A549 (cell line): ENCODE measurements at regions not wholly inside any gene's neighbourhood (a gene's known extent, or its start where the extent isn't known, plus 50 kb on each side); places are given as distances from the start of the nearest gene placed in this dataset.

Experiments
- BHLHE40 ChIP-seq: IDR thresholded peaks from 2 replicates; pipeline ENCODE4 v1.6.1; 2012; ENCODE audit warnings: low read depth, low read length, inconsistent platforms
- CEBPB ChIP-seq, 2 experiments: fragments of >200 bp in 1 of 2; sonication (Bioruptor Twin) in 1 of 2; formaldehyde crosslinking in 1 of 2; IDR thresholded peaks; 2 replicates each; pipeline ENCODE4 v1.6.1; 2012 to 2016
- EP300 ChIP-seq, 2 experiments: fragments of >200 bp; sonication (Bioruptor Twin); formaldehyde crosslinking; IDR thresholded peaks; 2 replicates in 1 of 2; 3 replicates in 1 of 2; pipeline ENCODE4 v1.6.1; 2016 to 2017
- HOXA7 ChIP-seq: fragments of 250-450 bp; sonication (Bioruptor Pico); IDR thresholded peaks from 2 replicates; pipeline ENCODE4 v1.5.0; 2020; ENCODE audit warnings: mild to moderate bottlenecking, moderate library complexity
- MAX ChIP-seq: IDR thresholded peaks from 2 replicates; pipeline ENCODE4 v1.6.1; 2012
- POLR2A ChIP-seq: IDR thresholded peaks from 2 replicates; pipeline ENCODE4 v1.6.1; 2012; ENCODE audit warnings: mild to moderate bottlenecking, low read length
- POLR2AphosphoS2 ChIP-seq: conservative IDR thresholded peaks from 2 replicates; pipeline ENCODE4 v1.6.1; 2012; ENCODE audit warnings: low read length, improper control_type of control experiment, inconsistent platforms
- RCOR1 ChIP-seq: fragments of 150-350 bp; IDR thresholded peaks from 2 replicates; pipeline ENCODE4 v1.6.1; 2014; ENCODE audit warnings: antibody characterized with exemption, low read length, low read depth
- RFX5 ChIP-seq: fragments of 450-650 bp; IDR thresholded peaks from 2 replicates; pipeline ENCODE4 v1.7.1; 2014; ENCODE audit warnings: antibody characterized with exemption, mild to moderate bottlenecking, moderate library complexity
- RNF2 ChIP-seq: fragments of 200-600 bp; sonication (generic); IDR thresholded peaks from 2 replicates; pipeline ENCODE4 v1.6.1; 2016; ENCODE audit warnings: low read depth, mild to moderate bottlenecking, antibody characterized with exemption, moderate library complexity, borderline replicate concordance
- TP53 ChIP-seq: fragments of 250-450 bp; sonication (Bioruptor Pico); IDR thresholded peaks from 2 replicates; pipeline ENCODE4 v1.5.0; 2021; ENCODE audit warnings: mild to moderate bottlenecking, moderate library complexity
- ZC3H11A ChIP-seq: fragments of 450-650 bp; IDR thresholded peaks from 2 replicates; pipeline ENCODE4 v1.6.1; 2014; ENCODE audit warnings: antibody characterized with exemption, mild to moderate bottlenecking
- TF ChIP-seq, protein P1 (sequence below): fragments of >200 bp; sonication (Bioruptor Twin); formaldehyde crosslinking; IDR thresholded peaks from 3 replicates; pipeline ENCODE4 v1.5.1; 2016
- TF ChIP-seq, protein P2 (sequence below): fragments of 200-600 bp; sonication (generic); IDR thresholded peaks from 2 replicates; pipeline ENCODE4 v1.6.1; 2016; ENCODE audit warnings: antibody characterized with exemption, mild to moderate bottlenecking, moderate library complexity

DNA sequence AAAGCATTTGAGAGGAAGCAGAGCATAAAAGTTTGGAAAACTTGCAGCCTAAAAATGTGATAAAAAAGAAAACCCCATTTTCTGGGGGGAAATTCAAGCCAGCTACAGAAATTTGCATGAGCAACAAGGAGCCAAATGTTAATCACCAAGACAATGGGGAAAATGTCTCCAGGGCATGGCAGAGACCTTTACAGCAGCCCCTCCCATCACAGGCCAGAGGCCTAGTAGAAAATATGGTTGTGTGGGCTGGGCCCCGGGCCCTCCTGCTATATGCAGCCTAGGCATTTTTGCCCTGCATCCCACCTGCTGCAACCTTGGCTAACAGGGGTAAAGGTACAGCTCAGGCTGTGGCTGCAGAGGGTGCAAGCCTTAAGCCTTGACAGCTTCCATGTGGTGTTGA is 299.6 kb upstream of the NCAM2 start:
- no peak for TF ChIP-seq RNF2
- no peak for TF ChIP-seq HOXA7
- TF ChIP-seq CEBPB (IDR thresholded peaks at IDR 0.05), result no peak
- TF ChIP-seq BHLHE40, result no peak
- TF ChIP-seq TP53 (CRISPR knock-in tag), result no peak
- TF ChIP-seq RCOR1, result no peak
- TF ChIP-seq, protein P1, sequence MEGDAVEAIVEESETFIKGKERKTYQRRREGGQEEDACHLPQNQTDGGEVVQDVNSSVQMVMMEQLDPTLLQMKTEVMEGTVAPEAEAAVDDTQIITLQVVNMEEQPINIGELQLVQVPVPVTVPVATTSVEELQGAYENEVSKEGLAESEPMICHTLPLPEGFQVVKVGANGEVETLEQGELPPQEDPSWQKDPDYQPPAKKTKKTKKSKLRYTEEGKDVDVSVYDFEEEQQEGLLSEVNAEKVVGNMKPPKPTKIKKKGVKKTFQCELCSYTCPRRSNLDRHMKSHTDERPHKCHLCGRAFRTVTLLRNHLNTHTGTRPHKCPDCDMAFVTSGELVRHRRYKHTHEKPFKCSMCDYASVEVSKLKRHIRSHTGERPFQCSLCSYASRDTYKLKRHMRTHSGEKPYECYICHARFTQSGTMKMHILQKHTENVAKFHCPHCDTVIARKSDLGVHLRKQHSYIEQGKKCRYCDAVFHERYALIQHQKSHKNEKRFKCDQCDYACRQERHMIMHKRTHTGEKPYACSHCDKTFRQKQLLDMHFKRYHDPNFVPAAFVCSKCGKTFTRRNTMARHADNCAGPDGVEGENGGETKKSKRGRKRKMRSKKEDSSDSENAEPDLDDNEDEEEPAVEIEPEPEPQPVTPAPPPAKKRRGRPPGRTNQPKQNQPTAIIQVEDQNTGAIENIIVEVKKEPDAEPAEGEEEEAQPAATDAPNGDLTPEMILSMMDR, result no peak
- TF ChIP-seq MAX, result no peak
- no peak for TF ChIP-seq EP300 (IDR thresholded peaks at IDR 0.05)
- TF ChIP-seq, protein P2, sequence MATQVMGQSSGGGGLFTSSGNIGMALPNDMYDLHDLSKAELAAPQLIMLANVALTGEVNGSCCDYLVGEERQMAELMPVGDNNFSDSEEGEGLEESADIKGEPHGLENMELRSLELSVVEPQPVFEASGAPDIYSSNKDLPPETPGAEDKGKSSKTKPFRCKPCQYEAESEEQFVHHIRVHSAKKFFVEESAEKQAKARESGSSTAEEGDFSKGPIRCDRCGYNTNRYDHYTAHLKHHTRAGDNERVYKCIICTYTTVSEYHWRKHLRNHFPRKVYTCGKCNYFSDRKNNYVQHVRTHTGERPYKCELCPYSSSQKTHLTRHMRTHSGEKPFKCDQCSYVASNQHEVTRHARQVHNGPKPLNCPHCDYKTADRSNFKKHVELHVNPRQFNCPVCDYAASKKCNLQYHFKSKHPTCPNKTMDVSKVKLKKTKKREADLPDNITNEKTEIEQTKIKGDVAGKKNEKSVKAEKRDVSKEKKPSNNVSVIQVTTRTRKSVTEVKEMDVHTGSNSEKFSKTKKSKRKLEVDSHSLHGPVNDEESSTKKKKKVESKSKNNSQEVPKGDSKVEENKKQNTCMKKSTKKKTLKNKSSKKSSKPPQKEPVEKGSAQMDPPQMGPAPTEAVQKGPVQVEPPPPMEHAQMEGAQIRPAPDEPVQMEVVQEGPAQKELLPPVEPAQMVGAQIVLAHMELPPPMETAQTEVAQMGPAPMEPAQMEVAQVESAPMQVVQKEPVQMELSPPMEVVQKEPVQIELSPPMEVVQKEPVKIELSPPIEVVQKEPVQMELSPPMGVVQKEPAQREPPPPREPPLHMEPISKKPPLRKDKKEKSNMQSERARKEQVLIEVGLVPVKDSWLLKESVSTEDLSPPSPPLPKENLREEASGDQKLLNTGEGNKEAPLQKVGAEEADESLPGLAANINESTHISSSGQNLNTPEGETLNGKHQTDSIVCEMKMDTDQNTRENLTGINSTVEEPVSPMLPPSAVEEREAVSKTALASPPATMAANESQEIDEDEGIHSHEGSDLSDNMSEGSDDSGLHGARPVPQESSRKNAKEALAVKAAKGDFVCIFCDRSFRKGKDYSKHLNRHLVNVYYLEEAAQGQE, result no peak
- no peak for TF ChIP-seq RFX5
- no peak for TF ChIP-seq POLR2A
- TF ChIP-seq POLR2AphosphoS2, result no peak
- no peak for TF ChIP-seq ZC3H11A
